ENCODE measurements at regions not wholly inside any gene's neighbourhood (a gene's known extent, or its start where the extent isn't known, plus 50 kb on each side); places are given as distances from the start of the nearest gene placed in this dataset.

GRCh38 chr11:122538060-122538459 lies 117.5 kb upstream of the UBASH3B start:
- no peak for TF ChIP-seq MAX (IDR thresholded peaks at IDR 0.05; ENCODE audit: low read depth, low read length)
- no peak for TF ChIP-seq POLR2A (IDR thresholded peaks at IDR 0.05; ENCODE audit: extremely low read depth, insufficient read length)
- TF ChIP-seq MYC (IDR thresholded peaks at IDR 0.05; ENCODE audit: low read depth, low read length): no peak
- DNase-seq (ENCODE audit: low read depth): no peak
- H3K4me3 ChIP-seq (ENCODE audit: low read depth, low read length): no peak overlapping the region

GRCh38 chr11:122524898-122525297 lies 130.6 kb upstream of the UBASH3B start:
- TF ChIP-seq CTCF (IDR thresholded peaks at IDR 0.05; ENCODE audit: low read depth, low read length): no peak
- TF ChIP-seq MAX (IDR thresholded peaks at IDR 0.05; ENCODE audit: low read depth, low read length): no peak
- no peak for TF ChIP-seq POLR2A (IDR thresholded peaks at IDR 0.05; ENCODE audit: extremely low read depth, insufficient read length)
- no peak for TF ChIP-seq MYC (IDR thresholded peaks at IDR 0.05; ENCODE audit: low read depth, low read length)
- no peak overlapping the region for H3K4me3 ChIP-seq (ENCODE audit: low read depth, low read length)
- DNase-seq (ENCODE audit: low read depth): no peak

- H3K4me3 ChIP-seq (ENCODE audit: low read depth, low read length): no peak overlapping the region
- TF ChIP-seq CTCF (IDR thresholded peaks at IDR 0.05; ENCODE audit: low read depth, low read length) (no peak), MYC (IDR thresholded peaks at IDR 0.05; ENCODE audit: low read depth, low read length) (no peak), POLR2A (IDR thresholded peaks at IDR 0.05; ENCODE audit: extremely low read depth, insufficient read length) (no peak), MAX (IDR thresholded peaks at IDR 0.05; ENCODE audit: low read depth, low read length) (no peak)
- DNase-seq (ENCODE audit: low read depth): peak; percentile 18
These were observed 131.4 kb upstream of the UBASH3B start for GRCh38 chr11:122523846-122524805.

- no peak for DNase-seq (ENCODE audit: low read depth)
- no peak for TF ChIP-seq MYC (IDR thresholded peaks at IDR 0.05; ENCODE audit: low read depth, low read length)
- no peak for TF ChIP-seq POLR2A (IDR thresholded peaks at IDR 0.05; ENCODE audit: extremely low read depth, insufficient read length)
- no peak overlapping the region for H3K4me3 ChIP-seq (ENCODE audit: low read depth, low read length)
These were observed 133.9 kb upstream of the UBASH3B start for GRCh38 chr11:122521626-122522025.

GRCh38 chr11:122517403-122518379 lies 137.8 kb upstream of the UBASH3B start:
- TF ChIP-seq MYC (IDR thresholded peaks at IDR 0.05; ENCODE audit: low read depth, low read length) (no peak), POLR2A (IDR thresholded peaks at IDR 0.05; ENCODE audit: extremely low read depth, insufficient read length) (no peak), CTCF (IDR thresholded peaks at IDR 0.05; ENCODE audit: low read depth, low read length) (no peak), MAX (IDR thresholded peaks at IDR 0.05; ENCODE audit: low read depth, low read length) (no peak)
- no peak for DNase-seq (ENCODE audit: low read depth)
- no peak overlapping the region for H3K4me3 ChIP-seq (ENCODE audit: low read depth, low read length)

GRCh38 chr11:122516686-122517085 lies 138.8 kb upstream of the UBASH3B start:
- TF ChIP-seq POLR2A (IDR thresholded peaks at IDR 0.05; ENCODE audit: extremely low read depth, insufficient read length) (no peak), MAX (IDR thresholded peaks at IDR 0.05; ENCODE audit: low read depth, low read length) (no peak), CTCF (IDR thresholded peaks at IDR 0.05; ENCODE audit: low read depth, low read length) (no peak)
- no peak overlapping the region for H3K4me3 ChIP-seq (ENCODE audit: low read depth, low read length)
- DNase-seq (ENCODE audit: low read depth): no peak
